HEK293 (cell line): ENCODE measurements at regions not wholly inside any gene's neighbourhood (a gene's known extent, or its start where the extent isn't known, plus 50 kb on each side); places are given as distances from the start of the nearest gene placed in this dataset.

Experiments used
- BCL11A ChIP-seq: fragments of 450-650 bp; formaldehyde crosslinking; IDR thresholded peaks from 2 replicates; pipeline ENCODE4 v1.5.1; 2016; ENCODE audit warnings: low read depth, missing biosample characterization, missing genetic modification characterization
- KLF1 ChIP-seq: fragments of 450-650 bp; formaldehyde crosslinking; IDR thresholded peaks from 2 replicates; pipeline ENCODE4 v1.5.1; 2016; ENCODE audit warnings: missing biosample characterization, missing genetic modification characterization
- PRDM10 ChIP-seq: fragments of 450-650 bp; formaldehyde crosslinking; IDR thresholded peaks from 2 replicates; pipeline ENCODE4 v1.5.1; 2016; ENCODE audit warnings: missing biosample characterization, missing genetic modification characterization
- ZEB2 ChIP-seq: fragments of 450-650 bp; formaldehyde crosslinking; IDR thresholded peaks from 2 replicates; pipeline ENCODE4 v1.5.1; 2016; ENCODE audit warnings: missing biosample characterization, missing genetic modification characterization
- ZNF777 ChIP-seq: fragments of 450-650 bp; formaldehyde crosslinking; IDR thresholded peaks from 2 replicates; pipeline ENCODE4 v1.5.1; 2017; ENCODE audit warnings: missing biosample characterization, missing genetic modification characterization, borderline replicate concordance

GRCh38 chr1:185432948-185433347 is 115.9 kb upstream of the IVNS1ABP start:
- TF ChIP-seq PRDM10 (tag by site-specific recombination) = no peak
- no peak for TF ChIP-seq KLF1 (tag by site-specific recombination)
- TF ChIP-seq ZNF777 = no peak
- TF ChIP-seq ZEB2 (tag by site-specific recombination) = no peak
- TF ChIP-seq BCL11A = no peak
